Glomerular visceral epithelial cell (primary cell): ENCODE measurements at regions not wholly inside any gene's neighbourhood (a gene's known extent, or its start where the extent isn't known, plus 50 kb on each side); places are given as distances from the start of the nearest gene placed in this dataset.
A peak's percentile ranks its signal among the peaks of the same experiment; 100 is the strongest.

Source experiments
- DNase-seq: peaks from one replicate; pipeline ENCODE4 v3.0.0-alpha.2; 2016; ENCODE audit errors: extremely low spot score

DNA sequence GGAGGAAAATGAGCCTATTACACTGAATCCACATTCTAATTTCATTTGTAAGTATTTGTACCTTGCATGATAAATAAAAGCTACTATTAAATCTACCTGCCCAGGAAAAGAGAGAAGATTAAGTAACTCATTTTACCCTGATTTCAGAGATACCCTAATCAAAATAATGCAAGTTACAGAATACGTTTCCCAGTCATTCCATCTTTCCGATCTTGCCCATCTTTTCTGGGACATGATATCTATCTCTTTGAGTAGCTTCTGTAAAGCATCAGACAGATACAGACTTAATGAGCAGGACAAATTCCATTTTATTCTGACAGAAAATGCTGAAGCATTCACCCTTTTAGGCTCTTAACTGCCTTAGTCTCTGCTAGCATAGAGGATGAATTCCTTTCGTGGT is 56.6 kb downstream of the SPRY2 start:
- no peak for DNase-seq

DNA sequence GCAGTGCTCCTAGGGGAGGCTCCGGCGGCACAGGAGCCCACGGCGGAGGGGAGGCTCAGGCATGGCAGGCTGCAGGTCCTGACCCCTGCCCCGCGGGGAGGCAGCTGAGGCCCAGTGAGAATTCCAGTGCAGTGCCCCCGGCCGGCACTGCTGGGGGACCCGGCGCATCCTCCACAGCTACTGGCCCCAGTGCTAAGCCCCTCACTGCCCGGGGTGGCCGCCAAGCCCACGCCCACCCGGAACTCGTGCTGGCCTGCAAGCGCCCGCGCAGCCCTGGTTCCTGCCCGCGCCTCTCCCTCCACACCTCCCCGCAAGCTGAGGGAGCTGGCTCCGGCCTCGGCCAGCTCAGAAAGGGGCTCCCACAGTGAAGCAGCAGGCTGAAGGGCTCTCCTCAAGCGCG is 62.2 kb downstream of the SPRY2 start:
- no peak for DNase-seq

DNA sequence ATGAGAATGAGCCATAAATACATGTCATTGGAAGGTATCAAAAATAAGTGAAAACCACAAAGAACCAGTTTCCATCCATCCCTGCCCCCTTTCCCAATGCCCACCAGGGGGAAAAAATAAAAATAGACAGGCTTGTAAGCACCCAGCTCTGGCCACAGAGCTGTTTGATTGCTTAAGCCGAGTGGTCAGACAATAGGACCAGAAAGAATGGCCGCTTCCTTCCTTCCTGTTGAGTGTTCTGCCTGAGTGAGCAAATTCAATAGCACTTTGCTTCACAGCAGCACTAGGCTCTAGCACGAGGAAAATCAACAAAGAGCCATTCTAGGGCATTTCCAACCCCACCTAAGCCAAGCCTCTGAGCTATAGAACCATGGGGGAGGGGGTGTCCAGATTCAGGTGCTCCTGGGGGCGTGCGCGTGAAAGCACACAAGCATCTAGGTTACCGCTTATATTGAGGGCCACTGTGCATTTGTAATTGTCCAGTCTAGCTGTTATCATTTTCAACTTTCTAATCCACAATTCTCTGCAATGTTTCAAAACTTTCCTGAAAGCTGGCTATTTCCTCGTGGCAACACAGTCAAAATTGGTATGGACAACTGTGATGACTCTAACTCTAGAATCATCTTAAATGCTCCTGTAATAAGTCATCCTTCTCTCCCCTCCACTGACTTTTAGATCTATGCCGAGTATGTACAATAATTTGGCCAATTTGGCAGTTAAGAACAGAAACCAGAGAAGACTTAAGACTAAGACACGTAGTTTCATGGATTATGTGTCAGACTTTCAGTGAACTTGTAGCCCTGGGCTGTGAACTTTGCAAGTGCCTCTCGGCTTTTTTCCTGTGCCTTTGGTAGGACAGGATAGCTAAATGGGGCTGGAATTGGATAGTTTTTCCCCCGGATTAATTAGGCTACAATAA is 64.3 kb downstream of the SPRY2 start:
- DNase-seq: peak; percentile 43

DNA sequence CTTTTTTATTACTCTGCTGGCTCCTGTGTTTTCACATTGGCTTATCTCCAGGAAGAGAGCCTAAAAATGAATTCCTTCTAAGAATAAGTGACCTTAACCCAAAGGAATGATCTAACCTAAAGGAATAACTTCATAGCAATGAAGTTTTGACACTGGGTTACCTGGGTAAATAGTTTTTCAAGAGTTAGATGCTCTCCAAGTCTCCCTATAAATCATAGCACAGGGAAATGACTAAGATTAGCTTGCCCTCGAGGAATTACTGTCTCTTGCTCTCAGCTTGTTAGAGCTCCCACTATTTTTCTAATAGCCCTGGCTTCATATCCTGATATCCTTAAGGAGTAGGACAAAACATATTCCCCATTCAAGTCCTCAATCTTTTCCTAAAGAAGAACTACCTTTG is 66.3 kb downstream of the SPRY2 start:
- no peak for DNase-seq

DNA sequence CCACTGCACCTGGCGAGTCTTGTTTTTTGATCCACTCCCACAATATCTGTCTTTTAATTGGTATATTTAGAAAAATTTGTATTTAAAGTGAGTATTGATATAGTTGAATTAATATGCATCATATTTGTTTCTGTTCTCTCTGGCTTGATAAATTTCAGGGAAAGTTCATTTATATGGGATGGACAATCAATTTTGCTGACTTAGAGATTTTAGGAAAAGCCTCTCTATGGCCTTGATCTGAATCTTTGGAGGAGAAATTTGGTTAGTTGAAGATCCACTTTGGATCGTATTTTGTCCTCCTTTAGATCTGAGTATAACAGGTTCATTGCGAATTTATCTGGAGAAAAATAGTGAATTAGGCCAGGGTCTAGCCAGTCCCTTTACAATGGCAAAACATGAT is 67.2 kb downstream of the SPRY2 start:
- no peak for DNase-seq

DNA sequence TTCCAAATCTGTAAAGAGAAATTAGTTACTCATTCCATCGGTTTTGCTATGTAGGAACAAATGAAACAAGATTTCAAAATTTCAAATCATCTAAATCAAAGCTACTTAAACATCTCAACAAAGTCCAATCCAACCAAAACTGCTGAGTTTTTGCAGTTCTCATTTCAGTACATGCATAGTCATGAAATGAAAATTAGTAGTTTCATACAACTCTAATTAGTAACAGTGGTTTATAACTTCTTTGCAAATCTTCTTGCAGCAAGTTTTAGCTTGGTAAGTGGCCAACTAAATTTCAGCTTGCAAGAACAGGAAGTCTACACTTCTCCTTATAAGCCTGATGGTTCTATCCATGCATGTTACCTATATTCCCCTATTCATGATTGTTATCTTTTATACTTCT is 75.6 kb downstream of the SPRY2 start:
- DNase-seq: no peak

DNA sequence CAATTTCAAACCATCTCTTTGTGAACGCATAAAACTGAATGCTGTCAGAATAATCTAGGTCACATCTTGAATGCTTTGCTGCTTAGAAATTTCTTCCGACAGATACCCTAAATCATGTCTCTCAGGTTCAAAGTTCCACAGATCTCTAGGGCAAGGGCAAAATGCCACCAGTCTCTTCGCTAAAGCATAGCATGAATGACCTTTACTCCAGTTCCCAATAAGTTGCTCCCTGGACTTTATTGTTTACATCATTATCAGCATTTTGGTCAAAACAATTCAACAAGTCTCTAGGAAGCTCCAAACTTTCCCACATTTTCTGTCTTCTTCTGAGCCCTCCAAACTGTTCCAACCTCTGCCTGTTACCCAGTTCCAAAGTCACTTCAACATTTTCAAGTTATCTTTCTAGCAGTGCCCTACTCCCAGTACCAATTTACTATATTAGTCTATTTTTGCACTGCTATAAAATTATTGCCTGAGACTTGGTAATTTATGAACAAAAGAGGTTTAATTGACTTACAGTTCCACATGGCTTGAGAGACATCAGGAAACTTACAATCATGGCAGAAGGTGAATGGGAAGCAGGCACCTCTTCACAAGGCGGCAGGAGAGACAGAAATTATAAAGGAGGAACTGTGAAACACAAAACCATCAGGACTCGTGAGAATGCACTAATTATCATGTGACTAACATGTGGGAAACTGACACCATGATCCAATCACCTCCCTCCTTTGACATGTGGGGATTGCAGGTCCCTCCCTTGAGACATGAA is 77.0 kb downstream of the SPRY2 start:
- DNase-seq: no peak

DNA sequence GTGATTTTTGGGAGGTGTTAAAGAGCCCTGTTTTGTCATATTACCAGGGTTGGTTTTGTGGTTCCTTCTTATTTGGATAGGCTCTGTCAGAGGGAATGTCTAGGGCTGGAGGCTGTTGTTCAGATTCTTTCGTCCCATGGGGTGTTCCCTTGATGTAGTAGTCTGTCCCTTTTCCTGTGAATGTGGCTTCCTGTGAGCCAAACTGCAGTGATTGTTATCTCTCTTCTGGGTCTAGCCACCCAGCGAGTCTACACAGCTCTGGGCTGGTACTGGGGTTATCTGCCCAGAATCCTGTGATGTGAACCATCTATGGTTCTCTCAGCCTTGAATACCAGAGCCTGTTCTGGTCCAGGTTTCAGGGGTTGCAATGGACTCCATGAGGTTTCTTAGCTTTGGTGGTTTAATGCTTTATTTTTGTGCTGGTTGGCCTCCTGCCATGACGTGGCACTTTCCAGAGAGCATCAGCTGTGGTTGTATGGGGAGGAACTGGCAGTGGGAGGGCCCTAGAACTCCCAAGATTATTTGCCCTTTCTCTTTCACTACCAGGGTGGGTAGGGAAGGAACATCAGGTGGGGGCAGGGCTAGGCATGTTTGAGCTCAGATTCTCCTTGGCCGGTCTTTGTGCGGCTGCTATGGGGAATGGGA is 78.8 kb downstream of the SPRY2 start:
- DNase-seq: no peak

DNA sequence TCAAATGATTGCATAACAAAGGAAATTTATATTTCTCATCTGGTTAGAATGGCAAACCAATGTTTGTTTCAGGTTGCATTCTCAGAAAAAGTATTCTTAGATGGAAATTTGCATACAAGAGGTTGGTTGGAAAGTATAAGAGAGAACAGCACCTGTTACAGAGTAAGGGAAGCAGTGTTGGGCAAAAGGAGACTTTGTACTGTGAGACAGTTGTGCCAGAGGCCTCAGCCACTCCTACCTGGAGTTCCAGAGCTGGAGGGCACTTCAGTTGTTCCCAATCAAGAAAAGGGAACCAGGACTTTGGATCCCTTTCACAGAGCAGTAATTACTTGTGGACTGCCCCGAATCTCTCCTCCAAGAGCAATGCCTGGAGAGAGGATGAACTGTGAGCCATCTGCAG is 81.8 kb downstream of the SPRY2 start:
- no peak for DNase-seq

DNA sequence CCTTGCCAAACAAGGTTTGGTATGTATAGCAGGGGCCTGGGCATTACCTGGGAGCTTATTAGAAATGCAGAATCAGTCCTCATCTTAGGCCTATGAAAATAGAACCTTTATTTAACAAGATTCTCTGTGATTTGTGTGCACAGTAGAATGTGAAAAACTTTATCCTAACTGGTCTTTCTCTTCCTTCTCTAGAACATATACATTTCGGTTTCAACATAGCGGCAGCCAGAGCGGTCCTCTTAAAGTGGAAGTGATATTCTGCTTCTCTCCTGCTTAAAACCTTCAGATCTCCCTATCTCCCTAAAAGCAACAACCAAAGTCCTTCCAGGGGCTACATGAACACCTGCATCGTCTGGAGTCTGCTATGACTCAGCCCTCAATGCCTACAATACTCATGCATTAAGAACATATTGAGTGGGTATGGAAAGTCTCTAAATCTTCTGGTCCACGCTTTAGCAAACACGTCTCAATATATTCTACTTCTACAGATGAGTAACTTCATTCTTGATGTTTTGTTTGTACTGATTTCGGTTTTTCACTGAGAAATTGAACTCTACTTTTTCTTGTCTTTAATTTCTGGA is 84.5 kb downstream of the SPRY2 start:
- DNase-seq: no peak

DNA sequence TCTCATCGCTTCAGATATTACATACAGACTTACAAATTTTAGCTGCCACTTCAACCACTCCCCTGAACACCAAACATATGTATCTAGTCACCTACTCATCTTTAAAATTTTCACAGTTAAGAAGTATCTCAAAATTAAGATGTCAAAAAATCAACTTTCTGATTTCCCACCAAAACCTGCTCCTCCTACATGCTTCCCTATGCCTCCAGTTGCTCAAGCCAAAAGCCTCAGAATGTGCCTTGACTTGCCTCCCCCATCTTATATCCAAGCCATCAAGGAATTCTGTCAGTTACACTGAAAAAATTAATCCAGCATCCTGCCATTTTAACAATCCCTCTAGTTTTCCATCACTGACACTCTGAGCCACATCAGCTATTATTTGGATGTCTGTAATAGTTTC is 85.0 kb downstream of the SPRY2 start:
- DNase-seq: no peak

DNA sequence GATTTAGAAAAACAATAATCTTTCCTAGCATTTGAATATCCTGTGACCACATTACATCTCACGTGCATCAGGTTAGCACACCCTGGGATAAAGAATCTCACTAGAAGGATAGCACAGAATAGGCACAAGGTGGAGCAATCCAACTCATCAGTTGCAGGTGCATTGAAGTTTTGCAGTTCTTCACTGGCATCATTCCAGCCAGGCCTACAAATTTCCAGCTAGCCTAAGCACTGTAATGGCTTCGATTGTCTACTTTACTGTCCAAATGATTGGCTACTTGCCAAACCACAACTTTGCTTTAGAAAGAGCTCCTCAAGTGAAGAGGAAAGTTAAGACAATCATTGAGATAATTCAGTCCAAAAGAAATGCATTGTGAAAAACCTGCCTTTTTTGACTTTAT is 89.5 kb downstream of the SPRY2 start:
- peak; percentile 68 for DNase-seq

DNA sequence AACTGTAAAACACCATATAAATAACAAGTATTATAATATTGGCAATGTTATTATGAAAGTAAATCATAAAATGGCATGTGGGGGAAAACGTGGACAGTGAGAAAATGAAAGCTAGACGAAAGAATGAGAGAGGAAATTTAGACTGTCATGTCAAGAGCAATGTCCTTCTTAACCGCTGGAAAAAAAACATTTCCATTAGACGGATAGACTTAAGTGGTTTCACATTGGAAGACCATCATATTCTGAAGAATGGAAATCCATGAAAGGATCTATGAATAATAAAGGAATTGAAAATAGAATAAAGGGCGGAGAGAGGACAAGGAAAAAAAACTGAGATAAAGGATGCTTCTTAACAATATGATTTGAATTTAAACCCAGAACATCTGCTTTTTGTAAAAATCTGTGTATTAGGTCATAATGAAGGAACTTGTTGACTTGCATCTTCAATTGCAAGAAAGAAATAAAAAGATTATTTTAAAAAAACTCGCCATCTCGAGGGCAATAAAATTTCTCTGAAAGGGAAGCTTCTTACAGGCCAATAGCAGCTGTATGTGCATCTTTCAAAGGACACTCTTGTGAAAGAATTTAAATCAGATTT is 90.6 kb downstream of the SPRY2 start:
- no peak for DNase-seq

DNA sequence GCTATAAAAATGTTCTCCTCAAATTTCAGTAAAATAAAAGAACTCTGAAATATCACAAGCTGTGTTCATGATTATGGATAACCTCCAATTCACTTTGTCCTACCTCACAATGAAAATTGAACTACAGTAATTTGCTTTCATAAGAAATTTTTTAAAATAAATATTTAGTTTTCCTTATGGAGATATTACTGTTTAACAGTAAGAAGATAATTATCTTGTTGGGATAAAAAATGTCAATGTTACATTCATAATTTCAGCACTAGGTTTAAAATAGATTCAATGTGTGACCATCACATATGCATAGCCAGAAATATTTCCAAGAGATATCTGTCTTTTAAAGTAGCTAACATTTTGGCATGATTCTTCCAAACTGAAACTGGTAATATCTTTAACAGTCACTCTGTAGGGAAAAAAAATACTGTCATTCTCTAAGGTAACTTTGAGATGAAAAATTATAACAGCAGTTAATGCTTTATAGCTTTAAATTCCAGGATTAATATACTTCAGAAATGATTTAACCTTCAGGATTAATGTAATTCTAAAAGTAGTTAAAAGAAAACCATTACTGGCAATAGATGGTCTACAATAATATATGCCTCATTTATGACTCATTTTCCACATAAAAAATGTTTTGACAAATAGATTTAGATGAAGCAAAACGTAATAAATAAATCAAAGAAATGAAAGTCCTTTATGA is 91.3 kb downstream of the SPRY2 start:
- no peak for DNase-seq

DNA sequence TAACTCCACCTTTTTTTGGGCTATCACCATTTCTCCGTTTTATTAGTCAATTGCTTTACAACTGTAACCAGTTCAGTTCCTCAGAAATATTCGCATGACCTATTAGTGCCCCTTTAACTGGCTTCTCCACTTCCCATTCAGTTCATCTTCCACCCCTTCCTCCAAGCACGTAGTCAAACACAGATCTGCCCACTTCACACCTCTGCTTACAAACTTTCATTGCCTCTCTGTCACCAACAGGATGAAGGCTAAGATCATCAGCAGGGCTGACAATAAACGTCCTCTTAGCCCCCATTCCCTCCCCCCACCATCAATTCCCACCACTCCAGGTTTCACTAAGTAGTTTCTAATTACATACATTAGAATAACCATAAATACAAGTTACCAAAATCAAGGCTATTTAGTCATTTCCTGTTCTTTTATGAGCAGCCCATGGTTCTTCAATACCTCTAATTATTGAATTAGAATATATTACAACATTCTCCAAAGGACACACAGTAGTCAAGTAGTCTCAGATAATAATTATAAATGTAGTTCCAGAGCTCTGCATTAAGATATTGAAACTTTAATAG is 95.7 kb downstream of the SPRY2 start:
- no peak for DNase-seq

DNA sequence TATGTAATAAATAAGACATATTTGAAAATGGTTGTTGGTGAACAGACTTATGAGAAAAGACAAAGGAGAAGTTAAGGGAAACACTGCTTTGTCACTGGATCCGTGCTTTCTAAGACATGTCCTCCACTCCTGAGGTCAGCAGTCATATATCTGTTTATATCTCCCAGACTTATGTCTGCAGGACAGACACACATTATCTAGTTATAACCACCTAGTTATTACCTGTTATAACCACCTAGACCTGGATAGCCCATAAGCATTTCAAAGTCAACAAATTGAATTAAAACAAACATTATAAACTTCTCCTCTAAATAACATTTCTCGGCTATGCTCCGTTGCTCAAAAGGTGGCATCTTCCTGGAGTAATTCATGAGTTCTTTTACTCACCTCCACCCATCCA is 96.4 kb downstream of the SPRY2 start:
- no peak for DNase-seq

DNA sequence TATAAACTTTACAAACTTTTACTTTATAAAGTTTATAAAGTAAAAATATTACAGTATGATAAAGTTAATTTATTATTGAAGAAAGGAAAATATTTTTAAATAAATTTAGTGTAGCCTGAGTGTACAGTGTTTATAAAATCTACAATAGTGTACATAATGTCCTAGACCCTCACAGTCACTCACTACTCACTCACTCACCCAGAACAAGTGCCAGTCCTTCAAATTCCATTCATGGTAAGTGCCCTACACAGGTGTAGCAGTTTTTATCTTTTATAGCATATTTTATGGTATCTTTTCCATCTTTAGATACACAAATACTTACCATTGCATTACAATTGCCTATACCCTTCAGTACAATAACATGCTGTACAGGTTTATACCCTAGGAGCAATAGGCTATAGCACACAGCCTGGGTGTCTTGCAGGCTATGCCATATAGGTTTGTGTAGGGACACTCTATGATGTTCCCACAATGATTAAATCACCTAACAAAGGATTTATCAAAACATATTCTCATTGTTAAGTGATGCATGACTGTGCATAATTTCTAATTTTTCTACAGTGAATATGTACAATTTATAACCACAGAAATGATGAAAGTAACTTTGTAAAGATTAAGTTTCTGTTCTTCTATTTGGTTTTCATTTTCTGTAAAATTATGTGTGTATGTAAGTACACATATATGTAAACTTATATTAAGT is 98.0 kb downstream of the SPRY2 start:
- no peak for DNase-seq

DNA sequence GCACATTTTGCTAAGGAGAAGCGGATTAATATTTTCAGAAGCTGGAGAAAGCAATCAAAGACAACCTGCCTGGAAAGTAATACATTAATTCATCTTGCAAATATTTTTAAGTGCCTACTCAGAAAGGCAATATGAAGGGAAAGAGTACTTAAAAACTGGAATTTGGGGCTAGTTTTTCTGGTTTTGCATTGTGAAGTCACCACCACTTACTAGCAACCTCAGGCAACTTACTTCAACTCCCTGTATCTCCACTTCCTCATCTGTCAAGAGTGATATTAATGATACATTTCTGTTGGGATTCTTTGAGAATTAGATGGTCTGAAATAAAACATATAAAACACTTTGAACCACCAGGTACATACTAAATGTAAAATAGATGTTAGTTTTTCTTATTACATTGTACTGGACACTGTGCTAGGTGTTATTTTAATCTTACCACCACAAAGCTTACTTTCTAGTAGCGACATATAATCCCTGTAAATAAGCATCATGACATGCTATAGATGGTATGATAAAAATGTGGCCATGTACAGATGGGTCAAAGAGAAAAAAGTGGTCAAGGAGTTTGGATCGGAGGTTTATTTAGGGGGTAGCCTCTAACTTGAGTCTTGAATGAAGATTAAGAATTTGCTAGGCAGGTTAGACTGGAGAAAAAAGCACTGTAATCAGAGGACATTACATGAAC is 101.2 kb downstream of the SPRY2 start:
- DNase-seq: no peak

DNA sequence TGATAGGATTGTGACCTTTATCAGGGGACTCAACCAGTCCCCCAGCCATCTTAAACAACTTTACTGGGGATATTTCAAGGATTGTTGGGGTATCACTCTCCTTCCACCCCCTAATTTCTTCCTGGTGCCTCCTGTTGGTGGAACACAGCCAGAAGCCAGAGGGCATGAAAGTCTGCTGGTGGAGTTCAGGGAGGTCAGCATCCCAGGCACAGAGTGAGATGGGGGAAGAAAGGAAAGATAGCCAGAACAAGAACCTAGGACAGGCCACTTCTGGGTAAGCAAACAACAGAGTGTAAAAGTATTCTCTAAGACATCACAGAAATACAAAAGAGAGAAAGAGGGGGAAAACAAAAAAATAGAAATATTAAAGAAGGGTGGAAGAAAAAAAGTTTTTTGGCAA is 101.8 kb downstream of the SPRY2 start:
- no peak for DNase-seq

DNA sequence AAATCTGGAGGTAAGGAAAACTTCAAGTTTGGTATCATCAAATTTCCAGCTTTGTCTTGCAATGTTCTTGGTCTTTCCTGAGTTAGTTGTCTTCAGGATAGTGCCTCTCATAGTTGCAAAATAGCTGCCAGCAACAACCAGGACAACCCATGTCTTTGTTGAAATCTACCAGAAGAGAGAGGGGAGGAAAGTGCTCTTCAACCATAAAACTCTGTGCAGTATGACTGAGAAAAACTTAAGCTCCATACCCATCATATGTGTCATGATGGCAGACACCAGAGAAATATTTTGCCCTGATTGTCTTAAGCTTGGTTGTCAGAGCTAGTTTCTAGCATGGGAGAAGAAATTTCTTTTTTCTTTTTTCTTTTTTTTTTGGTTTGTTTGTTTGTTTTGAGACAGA is 103.3 kb downstream of the SPRY2 start:
- DNase-seq: no peak
